ENCODE measurements at regions not wholly inside any gene's neighbourhood (a gene's known extent, or its start where the extent isn't known, plus 50 kb on each side); places are given as distances from the start of the nearest gene placed in this dataset.

DNA sequence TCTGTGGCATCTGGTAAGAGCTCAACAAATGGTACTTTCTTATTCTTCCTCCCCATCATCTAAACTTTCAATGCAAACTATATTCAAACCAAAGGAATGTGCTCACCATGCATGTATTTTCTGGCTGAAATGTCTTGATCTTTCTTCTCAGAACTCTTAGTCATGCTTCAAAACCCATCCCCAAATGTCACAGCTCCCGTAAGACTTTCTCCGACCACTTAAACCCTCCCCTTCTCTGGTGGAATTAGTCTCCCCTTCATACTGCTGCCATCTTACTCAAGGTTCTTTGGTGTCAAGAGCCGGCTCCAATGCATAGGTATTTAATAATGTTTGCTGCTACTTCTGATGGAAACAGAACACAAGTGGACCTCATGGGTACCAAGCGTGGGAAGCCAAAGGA is 538.1 kb downstream of the MATN1 start:
- no peak for TF ChIP-seq EZH2phosphoT487 (IDR thresholded peaks at IDR 0.05)
- TF ChIP-seq, protein P1, sequence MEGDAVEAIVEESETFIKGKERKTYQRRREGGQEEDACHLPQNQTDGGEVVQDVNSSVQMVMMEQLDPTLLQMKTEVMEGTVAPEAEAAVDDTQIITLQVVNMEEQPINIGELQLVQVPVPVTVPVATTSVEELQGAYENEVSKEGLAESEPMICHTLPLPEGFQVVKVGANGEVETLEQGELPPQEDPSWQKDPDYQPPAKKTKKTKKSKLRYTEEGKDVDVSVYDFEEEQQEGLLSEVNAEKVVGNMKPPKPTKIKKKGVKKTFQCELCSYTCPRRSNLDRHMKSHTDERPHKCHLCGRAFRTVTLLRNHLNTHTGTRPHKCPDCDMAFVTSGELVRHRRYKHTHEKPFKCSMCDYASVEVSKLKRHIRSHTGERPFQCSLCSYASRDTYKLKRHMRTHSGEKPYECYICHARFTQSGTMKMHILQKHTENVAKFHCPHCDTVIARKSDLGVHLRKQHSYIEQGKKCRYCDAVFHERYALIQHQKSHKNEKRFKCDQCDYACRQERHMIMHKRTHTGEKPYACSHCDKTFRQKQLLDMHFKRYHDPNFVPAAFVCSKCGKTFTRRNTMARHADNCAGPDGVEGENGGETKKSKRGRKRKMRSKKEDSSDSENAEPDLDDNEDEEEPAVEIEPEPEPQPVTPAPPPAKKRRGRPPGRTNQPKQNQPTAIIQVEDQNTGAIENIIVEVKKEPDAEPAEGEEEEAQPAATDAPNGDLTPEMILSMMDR (IDR thresholded peaks at IDR 0.05): no peak
- TF ChIP-seq EZH2 (IDR thresholded peaks at IDR 0.05): no peak

Measured in neural progenitor cell (in vitro differentiated cells).